WTC11 (cell line): ENCODE measurements at regions not wholly inside any gene's neighbourhood (a gene's known extent, or its start where the extent isn't known, plus 50 kb on each side); places are given as distances from the start of the nearest gene placed in this dataset.

Experiments used
- CREB1 ChIP-seq: sonication (generic); formaldehyde crosslinking; IDR thresholded peaks from 2 replicates; pipeline ENCODE4 v1.8.0; 2023; ENCODE audit warnings: mild to moderate bottlenecking, missing genetic modification reagents
- ETV6 ChIP-seq: sonication (generic); formaldehyde crosslinking; IDR thresholded peaks from 2 replicates; pipeline ENCODE4 v1.8.1; 2022; ENCODE audit warnings: mild to moderate bottlenecking, missing genetic modification reagents
- FOXJ3 ChIP-seq: sonication (generic); formaldehyde crosslinking; IDR thresholded peaks from 2 replicates; pipeline ENCODE4 v1.9.0; 2021; ENCODE audit warnings: missing genetic modification reagents, mild to moderate bottlenecking, borderline replicate concordance
- GABPB1 ChIP-seq: sonication (generic); formaldehyde crosslinking; IDR thresholded peaks from 2 replicates; pipeline ENCODE4 v1.8.1; 2023; ENCODE audit warnings: mild to moderate bottlenecking, missing genetic modification reagents
- TCF7 ChIP-seq: sonication (generic); formaldehyde crosslinking; IDR thresholded peaks from 2 replicates; pipeline ENCODE4 v1.8.0; 2022; ENCODE audit warnings: mild to moderate bottlenecking, low read depth, missing genetic modification reagents, moderate library complexity
- ZNF121 ChIP-seq: sonication (generic); formaldehyde crosslinking; IDR thresholded peaks from 2 replicates; pipeline ENCODE4 v1.8.0; 2023; ENCODE audit warnings: missing genetic modification reagents
- ZNF263 ChIP-seq: sonication (generic); formaldehyde crosslinking; IDR thresholded peaks from 2 replicates; pipeline ENCODE4 v1.8.1; 2022; ENCODE audit warnings: low read depth, mild to moderate bottlenecking, moderate library complexity, missing genetic modification reagents
- TF ChIP-seq, protein P1 (sequence below): sonication (generic); formaldehyde crosslinking; conservative IDR thresholded peaks from 2 replicates; pipeline ENCODE4 v1.8.1; 2022; ENCODE audit warnings: mild to moderate bottlenecking, missing genetic modification reagents
- TF ChIP-seq, protein P2 (sequence below): sonication (generic); formaldehyde crosslinking; IDR thresholded peaks from 2 replicates; pipeline ENCODE4 v1.8.0; 2022; ENCODE audit warnings: mild to moderate bottlenecking, missing genetic modification reagents
- TF ChIP-seq, protein P3 (sequence below): sonication (generic); formaldehyde crosslinking; IDR thresholded peaks from 2 replicates; pipeline ENCODE4 v1.8.1; 2022; ENCODE audit warnings: mild to moderate bottlenecking, missing genetic modification reagents, moderate library complexity, borderline replicate concordance
- TF ChIP-seq, protein P4 (sequence below): fragments of 200-600 bp; IDR thresholded peaks from 2 replicates; pipeline ENCODE4 v1.8.0; 2022; ENCODE audit warnings: antibody characterized with exemption
- TF ChIP-seq, protein P5 (sequence below): sonication (generic); formaldehyde crosslinking; IDR thresholded peaks from 2 replicates; pipeline ENCODE4 v1.8.0; 2023; ENCODE audit warnings: missing genetic modification reagents, mild to moderate bottlenecking, borderline replicate concordance

DNA sequence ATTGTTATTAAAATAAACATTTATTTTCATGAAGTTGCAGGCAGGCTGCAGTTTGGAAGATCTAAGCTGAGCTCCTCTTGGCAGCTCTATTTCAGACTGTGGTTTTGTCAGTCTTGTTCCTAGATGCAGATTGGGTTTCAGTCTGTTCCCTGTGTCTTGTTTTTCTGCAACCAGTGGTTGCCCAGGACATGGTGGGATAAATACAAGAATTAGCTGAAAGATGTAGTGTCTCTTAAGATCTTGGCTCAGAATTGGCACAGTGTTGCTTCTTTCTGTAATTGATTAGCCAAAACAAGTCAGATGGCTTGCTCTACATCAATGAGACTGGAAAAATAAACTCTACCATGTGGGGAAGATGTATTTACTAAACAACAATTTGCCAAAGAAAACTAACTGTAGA, 283.0 kb upstream of the BOD1L1 start:
- TF ChIP-seq, protein P1, sequence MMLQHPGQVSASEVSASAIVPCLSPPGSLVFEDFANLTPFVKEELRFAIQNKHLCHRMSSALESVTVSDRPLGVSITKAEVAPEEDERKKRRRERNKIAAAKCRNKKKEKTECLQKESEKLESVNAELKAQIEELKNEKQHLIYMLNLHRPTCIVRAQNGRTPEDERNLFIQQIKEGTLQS (CRISPR knock-in tag): no peak
- TF ChIP-seq GABPB1 (CRISPR knock-in tag) (no peak), ZNF121 (CRISPR knock-in tag) (no peak), TCF7 (CRISPR knock-in tag) (no peak), FOXJ3 (CRISPR knock-in tag) (no peak), ETV6 (CRISPR knock-in tag) (no peak), CREB1 (CRISPR knock-in tag) (no peak), ZNF263 (CRISPR knock-in tag) (no peak)
- TF ChIP-seq, protein P2, sequence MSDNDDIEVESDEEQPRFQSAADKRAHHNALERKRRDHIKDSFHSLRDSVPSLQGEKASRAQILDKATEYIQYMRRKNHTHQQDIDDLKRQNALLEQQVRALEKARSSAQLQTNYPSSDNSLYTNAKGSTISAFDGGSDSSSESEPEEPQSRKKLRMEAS (CRISPR knock-in tag): no peak
- TF ChIP-seq, protein P3, sequence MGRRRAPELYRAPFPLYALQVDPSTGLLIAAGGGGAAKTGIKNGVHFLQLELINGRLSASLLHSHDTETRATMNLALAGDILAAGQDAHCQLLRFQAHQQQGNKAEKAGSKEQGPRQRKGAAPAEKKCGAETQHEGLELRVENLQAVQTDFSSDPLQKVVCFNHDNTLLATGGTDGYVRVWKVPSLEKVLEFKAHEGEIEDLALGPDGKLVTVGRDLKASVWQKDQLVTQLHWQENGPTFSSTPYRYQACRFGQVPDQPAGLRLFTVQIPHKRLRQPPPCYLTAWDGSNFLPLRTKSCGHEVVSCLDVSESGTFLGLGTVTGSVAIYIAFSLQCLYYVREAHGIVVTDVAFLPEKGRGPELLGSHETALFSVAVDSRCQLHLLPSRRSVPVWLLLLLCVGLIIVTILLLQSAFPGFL: no peak
- TF ChIP-seq, protein P4, sequence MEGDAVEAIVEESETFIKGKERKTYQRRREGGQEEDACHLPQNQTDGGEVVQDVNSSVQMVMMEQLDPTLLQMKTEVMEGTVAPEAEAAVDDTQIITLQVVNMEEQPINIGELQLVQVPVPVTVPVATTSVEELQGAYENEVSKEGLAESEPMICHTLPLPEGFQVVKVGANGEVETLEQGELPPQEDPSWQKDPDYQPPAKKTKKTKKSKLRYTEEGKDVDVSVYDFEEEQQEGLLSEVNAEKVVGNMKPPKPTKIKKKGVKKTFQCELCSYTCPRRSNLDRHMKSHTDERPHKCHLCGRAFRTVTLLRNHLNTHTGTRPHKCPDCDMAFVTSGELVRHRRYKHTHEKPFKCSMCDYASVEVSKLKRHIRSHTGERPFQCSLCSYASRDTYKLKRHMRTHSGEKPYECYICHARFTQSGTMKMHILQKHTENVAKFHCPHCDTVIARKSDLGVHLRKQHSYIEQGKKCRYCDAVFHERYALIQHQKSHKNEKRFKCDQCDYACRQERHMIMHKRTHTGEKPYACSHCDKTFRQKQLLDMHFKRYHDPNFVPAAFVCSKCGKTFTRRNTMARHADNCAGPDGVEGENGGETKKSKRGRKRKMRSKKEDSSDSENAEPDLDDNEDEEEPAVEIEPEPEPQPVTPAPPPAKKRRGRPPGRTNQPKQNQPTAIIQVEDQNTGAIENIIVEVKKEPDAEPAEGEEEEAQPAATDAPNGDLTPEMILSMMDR: no peak
- TF ChIP-seq, protein P5, sequence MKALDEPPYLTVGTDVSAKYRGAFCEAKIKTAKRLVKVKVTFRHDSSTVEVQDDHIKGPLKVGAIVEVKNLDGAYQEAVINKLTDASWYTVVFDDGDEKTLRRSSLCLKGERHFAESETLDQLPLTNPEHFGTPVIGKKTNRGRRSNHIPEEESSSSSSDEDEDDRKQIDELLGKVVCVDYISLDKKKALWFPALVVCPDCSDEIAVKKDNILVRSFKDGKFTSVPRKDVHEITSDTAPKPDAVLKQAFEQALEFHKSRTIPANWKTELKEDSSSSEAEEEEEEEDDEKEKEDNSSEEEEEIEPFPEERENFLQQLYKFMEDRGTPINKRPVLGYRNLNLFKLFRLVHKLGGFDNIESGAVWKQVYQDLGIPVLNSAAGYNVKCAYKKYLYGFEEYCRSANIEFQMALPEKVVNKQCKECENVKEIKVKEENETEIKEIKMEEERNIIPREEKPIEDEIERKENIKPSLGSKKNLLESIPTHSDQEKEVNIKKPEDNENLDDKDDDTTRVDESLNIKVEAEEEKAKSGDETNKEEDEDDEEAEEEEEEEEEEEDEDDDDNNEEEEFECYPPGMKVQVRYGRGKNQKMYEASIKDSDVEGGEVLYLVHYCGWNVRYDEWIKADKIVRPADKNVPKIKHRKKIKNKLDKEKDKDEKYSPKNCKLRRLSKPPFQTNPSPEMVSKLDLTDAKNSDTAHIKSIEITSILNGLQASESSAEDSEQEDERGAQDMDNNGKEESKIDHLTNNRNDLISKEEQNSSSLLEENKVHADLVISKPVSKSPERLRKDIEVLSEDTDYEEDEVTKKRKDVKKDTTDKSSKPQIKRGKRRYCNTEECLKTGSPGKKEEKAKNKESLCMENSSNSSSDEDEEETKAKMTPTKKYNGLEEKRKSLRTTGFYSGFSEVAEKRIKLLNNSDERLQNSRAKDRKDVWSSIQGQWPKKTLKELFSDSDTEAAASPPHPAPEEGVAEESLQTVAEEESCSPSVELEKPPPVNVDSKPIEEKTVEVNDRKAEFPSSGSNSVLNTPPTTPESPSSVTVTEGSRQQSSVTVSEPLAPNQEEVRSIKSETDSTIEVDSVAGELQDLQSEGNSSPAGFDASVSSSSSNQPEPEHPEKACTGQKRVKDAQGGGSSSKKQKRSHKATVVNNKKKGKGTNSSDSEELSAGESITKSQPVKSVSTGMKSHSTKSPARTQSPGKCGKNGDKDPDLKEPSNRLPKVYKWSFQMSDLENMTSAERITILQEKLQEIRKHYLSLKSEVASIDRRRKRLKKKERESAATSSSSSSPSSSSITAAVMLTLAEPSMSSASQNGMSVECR (CRISPR knock-in tag): no peak
